Astrocyte (in vitro differentiated cells and primary cell): ENCODE measurements at regions not wholly inside any gene's neighbourhood (a gene's known extent, or its start where the extent isn't known, plus 50 kb on each side); places are given as distances from the start of the nearest gene placed in this dataset.
A peak's percentile ranks its signal among the peaks of the same experiment; 100 is the strongest.
"Not testable (repeated sequence)": the region's sequence is repeated elsewhere in the genome, so short reads cannot be mapped to it uniquely, and the experiment has no call there.

Experiments
- DNase-seq: peaks from one replicate; pipeline ENCODE4 v3.0.0-alpha.2; 2010; ENCODE audit warnings: low read depth
- FAIRE-seq: peaks from 2 replicates; lab custom pipeline; 2011; peaks lifted over from hg19 to GRCh38; lab: Jason Lieb, UNC
- H2AFZ ChIP-seq: 2 replicates; pipeline ENCODE4 v1.6.0; 2012; ENCODE audit warnings: low read depth, low read length, inconsistent platforms
- H3K27ac ChIP-seq: 2 replicates; pipeline ENCODE4 v1.5.1; 2011; ENCODE audit warnings: low read depth, low read length, inconsistent platforms
- H3K27me3 ChIP-seq: 2 replicates; pipeline ENCODE4 v1.6.0; 2011; ENCODE audit warnings: low read length, inconsistent platforms; ENCODE audit not compliant: insufficient read depth
- H3K36me3 ChIP-seq: 2 replicates; pipeline ENCODE4 v1.5.1; 2011; ENCODE audit warnings: low read length, inconsistent platforms; ENCODE audit not compliant: insufficient read depth
- H3K4me1 ChIP-seq: 2 replicates; pipeline ENCODE4 v1.5.1; 2011; ENCODE audit warnings: low read length, inconsistent platforms; ENCODE audit not compliant: insufficient read depth
- H3K4me2 ChIP-seq: 2 replicates; pipeline ENCODE4 v1.6.0; 2012; ENCODE audit warnings: low read length, inconsistent platforms
- H3K4me3 ChIP-seq: 2 replicates; pipeline ENCODE4 v1.5.1; 2011; ENCODE audit warnings: low read depth, mild to moderate bottlenecking, low read length, inconsistent platforms; ENCODE audit not compliant: insufficient read depth
- H3K79me2 ChIP-seq: 2 replicates; pipeline ENCODE4 v1.6.0; 2012; ENCODE audit warnings: mild to moderate bottlenecking, low read length, inconsistent platforms; ENCODE audit not compliant: insufficient read depth
- H3K9ac ChIP-seq: 2 replicates; pipeline ENCODE4 v1.6.0; 2012; ENCODE audit warnings: mild to moderate bottlenecking, low read length, inconsistent platforms
- H3K9me3 ChIP-seq: 2 replicates; pipeline ENCODE4 v1.5.1; 2012; ENCODE audit warnings: low read depth, mild to moderate bottlenecking, low read length, inconsistent platforms; ENCODE audit not compliant: insufficient read depth
- H4K20me1 ChIP-seq: 2 replicates; pipeline ENCODE4 v1.6.0; 2012; ENCODE audit warnings: low read length, inconsistent platforms; ENCODE audit not compliant: insufficient read depth
- H3K27ac Mint-ChIP-seq: one replicate; pipeline ENCODE4 v1.8.0; 2021; ENCODE audit warnings: mild to moderate bottlenecking, mixed read lengths; ENCODE audit not compliant: unreplicated experiment
- H3K27me3 Mint-ChIP-seq: one replicate; pipeline ENCODE4 v1.8.0; 2021; ENCODE audit warnings: low read depth, mixed read lengths; ENCODE audit not compliant: unreplicated experiment
- H3K36me3 Mint-ChIP-seq: one replicate; pipeline ENCODE4 v1.8.0; 2021; ENCODE audit warnings: low read depth, mixed read lengths; ENCODE audit not compliant: unreplicated experiment
- H3K4me1 Mint-ChIP-seq: one replicate; pipeline ENCODE4 v1.8.0; 2021; ENCODE audit warnings: low read depth, mixed read lengths; ENCODE audit not compliant: unreplicated experiment
- H3K4me3 Mint-ChIP-seq: one replicate; pipeline ENCODE4 v1.8.0; 2021; ENCODE audit warnings: mild to moderate bottlenecking, moderate library complexity, mixed read lengths; ENCODE audit not compliant: unreplicated experiment
- H3K9me3 Mint-ChIP-seq: one replicate; pipeline ENCODE4 v1.8.0; 2021; ENCODE audit warnings: mild to moderate bottlenecking, mixed read lengths; ENCODE audit not compliant: unreplicated experiment
- EZH2 ChIP-seq: IDR thresholded peaks from 2 replicates; pipeline ENCODE4 v1.6.1; 2012; ENCODE audit warnings: mild to moderate bottlenecking, low read length, inconsistent platforms; ENCODE audit not compliant: insufficient read depth
- TF ChIP-seq, protein P1 (sequence below): IDR thresholded peaks from 2 replicates; pipeline ENCODE4 v1.5.1; 2011; ENCODE audit warnings: low read depth, mild to moderate bottlenecking, inconsistent platforms, low read length, moderate library complexity; ENCODE audit not compliant: insufficient read depth

DNA sequence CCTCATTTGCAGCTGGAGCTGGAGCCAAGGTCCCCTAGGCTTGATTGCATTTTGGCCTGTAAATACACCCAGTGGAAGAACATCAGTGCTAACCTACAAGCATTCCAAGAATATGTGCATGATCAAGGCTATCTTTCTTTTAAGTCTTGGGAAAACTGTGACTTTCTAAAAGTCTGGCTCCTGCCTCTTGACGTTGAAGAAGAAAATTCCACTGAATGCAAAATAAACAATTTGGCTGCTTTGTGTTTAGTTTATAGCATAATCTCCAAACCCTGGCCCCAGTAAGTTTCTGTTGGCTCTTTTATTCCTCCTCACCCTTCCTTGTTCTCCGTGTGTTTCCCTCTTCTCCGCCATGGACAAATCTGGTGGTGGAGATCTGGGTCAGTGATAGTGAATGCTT is 109.3 kb upstream of the TLE1 start:
- Histone ChIP-seq H3K27ac (no peak overlapping the region), H3K4me2 (no peak overlapping the region), H3K9ac (no peak overlapping the region), H3K4me3 (no peak overlapping the region), H4K20me1 (no peaks in the 10 kb centered on the region), H3K36me3 (no peaks in the 10 kb centered on the region), H3K27me3 (no peaks in the 10 kb centered on the region), H3K9me3 (no peaks in the 10 kb centered on the region), H3K4me1 (no peaks in the 10 kb centered on the region), H3K79me2 (no peaks in the 10 kb centered on the region), H2AFZ (no peak overlapping the region)
- H3K4me3 Mint-ChIP-seq: no peak overlapping the region
- DNase-seq: peak; percentile 33
- no peak overlapping the region for H3K27ac Mint-ChIP-seq
- TF ChIP-seq, protein P1, sequence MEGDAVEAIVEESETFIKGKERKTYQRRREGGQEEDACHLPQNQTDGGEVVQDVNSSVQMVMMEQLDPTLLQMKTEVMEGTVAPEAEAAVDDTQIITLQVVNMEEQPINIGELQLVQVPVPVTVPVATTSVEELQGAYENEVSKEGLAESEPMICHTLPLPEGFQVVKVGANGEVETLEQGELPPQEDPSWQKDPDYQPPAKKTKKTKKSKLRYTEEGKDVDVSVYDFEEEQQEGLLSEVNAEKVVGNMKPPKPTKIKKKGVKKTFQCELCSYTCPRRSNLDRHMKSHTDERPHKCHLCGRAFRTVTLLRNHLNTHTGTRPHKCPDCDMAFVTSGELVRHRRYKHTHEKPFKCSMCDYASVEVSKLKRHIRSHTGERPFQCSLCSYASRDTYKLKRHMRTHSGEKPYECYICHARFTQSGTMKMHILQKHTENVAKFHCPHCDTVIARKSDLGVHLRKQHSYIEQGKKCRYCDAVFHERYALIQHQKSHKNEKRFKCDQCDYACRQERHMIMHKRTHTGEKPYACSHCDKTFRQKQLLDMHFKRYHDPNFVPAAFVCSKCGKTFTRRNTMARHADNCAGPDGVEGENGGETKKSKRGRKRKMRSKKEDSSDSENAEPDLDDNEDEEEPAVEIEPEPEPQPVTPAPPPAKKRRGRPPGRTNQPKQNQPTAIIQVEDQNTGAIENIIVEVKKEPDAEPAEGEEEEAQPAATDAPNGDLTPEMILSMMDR: no peak
- no peak for TF ChIP-seq EZH2
- H3K4me1 Mint-ChIP-seq: peaks cover 9% of the 10 kb centered on the region
- H3K9me3 Mint-ChIP-seq: no peaks in the 10 kb centered on the region
- no peak for FAIRE-seq
- peaks cover 3% of the 10 kb centered on the region for H3K27me3 Mint-ChIP-seq
- H3K36me3 Mint-ChIP-seq: no peaks in the 10 kb centered on the region

GRCh38 chr9:81801190-81801589 is 111.8 kb upstream of the TLE1 start:
- H3K9me3 ChIP-seq: no peaks in the 10 kb centered on the region
- Mint-ChIP-seq H3K27ac (no peak overlapping the region), H3K4me3 (no peak overlapping the region), H3K4me1 (peaks cover 15% of the 10 kb centered on the region), H3K27me3 (no peaks in the 10 kb centered on the region), H3K36me3 (no peaks in the 10 kb centered on the region), H3K9me3 (no peaks in the 10 kb centered on the region)
- H3K9ac ChIP-seq: no peak overlapping the region
- peak overlapping the region; percentile 49 for H3K4me2 ChIP-seq
- H3K27ac ChIP-seq: no peak overlapping the region
- TF ChIP-seq EZH2: no peak
- TF ChIP-seq, protein P1: no peak
- H3K79me2 ChIP-seq: no peaks in the 10 kb centered on the region
- DNase-seq (peak; percentile 54), FAIRE-seq (peak; percentile 89)
- no peaks in the 10 kb centered on the region for H4K20me1 ChIP-seq
- no peaks in the 10 kb centered on the region for H3K36me3 ChIP-seq
- H3K4me1 ChIP-seq: no peaks in the 10 kb centered on the region
- H2AFZ ChIP-seq: peak overlapping the region; percentile 5
- H3K27me3 ChIP-seq: no peaks in the 10 kb centered on the region
- H3K4me3 ChIP-seq: no peak overlapping the region

- H3K9me3 ChIP-seq: no peaks in the 10 kb centered on the region
- no peak overlapping the region for H3K9ac ChIP-seq
- H3K9me3 Mint-ChIP-seq: no peaks in the 10 kb centered on the region
- H3K27ac ChIP-seq: peak overlapping the region; percentile 22
- H3K4me1 Mint-ChIP-seq: peaks cover 15% of the 10 kb centered on the region
- no peak overlapping the region for H3K4me3 ChIP-seq
- no peaks in the 10 kb centered on the region for H3K27me3 Mint-ChIP-seq
- peak overlapping the region; percentile 17 for H3K4me2 ChIP-seq
- FAIRE-seq (no peak), DNase-seq (peak; percentile 57)
- H2AFZ ChIP-seq: no peak overlapping the region
- no peaks in the 10 kb centered on the region for H3K36me3 ChIP-seq
- H3K27ac Mint-ChIP-seq: peak overlapping the region; percentile 66
- no peaks in the 10 kb centered on the region for H3K4me1 ChIP-seq
- H3K27me3 ChIP-seq: no peaks in the 10 kb centered on the region
- no peaks in the 10 kb centered on the region for H3K36me3 Mint-ChIP-seq
- no peak for TF ChIP-seq EZH2
- TF ChIP-seq, protein P1: no peak
- no peaks in the 10 kb centered on the region for H3K79me2 ChIP-seq
- H3K4me3 Mint-ChIP-seq: no peak overlapping the region
- no peaks in the 10 kb centered on the region for H4K20me1 ChIP-seq
Observed at GRCh38 chr9:81804306-81804705, 115.0 kb upstream of the TLE1 start.

DNA sequence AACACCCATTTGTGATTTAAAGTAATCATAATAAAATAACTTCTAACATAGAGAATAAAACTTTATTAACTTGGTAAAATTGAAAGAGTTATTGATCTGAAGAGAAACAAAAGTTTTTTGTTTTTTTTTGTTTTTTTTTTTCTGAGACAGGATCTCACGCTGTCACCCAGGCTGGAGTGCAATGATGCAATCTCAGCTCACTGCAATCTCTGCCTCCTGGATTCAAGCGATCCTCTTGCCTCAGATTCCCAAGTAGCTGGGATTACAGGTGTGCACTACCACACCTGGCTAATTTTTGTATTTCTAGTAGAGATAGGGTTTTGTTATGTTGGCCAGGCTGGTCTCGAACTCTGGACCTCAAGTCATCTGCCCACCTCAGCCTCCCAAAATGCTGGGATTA is 116.5 kb upstream of the SPATA31D4 start:
- H3K27ac ChIP-seq, DNase-seq, H3K4me3 ChIP-seq, H3K79me2 ChIP-seq, FAIRE-seq, H4K20me1 ChIP-seq, H3K27ac Mint-ChIP-seq, H3K9me3 ChIP-seq, H3K4me3 Mint-ChIP-seq, H3K4me2 ChIP-seq, H3K27me3 ChIP-seq, H3K36me3 ChIP-seq, H3K4me1 ChIP-seq, H3K4me1 Mint-ChIP-seq, H3K36me3 Mint-ChIP-seq, H2AFZ ChIP-seq, H3K27me3 Mint-ChIP-seq, H3K9ac ChIP-seq, H3K9me3 Mint-ChIP-seq: not testable (repeated sequence)
